ENCODE measurements at regions not wholly inside any gene's neighbourhood (a gene's known extent, or its start where the extent isn't known, plus 50 kb on each side); places are given as distances from the start of the nearest gene placed in this dataset.
A peak's percentile ranks its signal among the peaks of the same experiment; 100 is the strongest.

GRCh38 chr5:6825678-6826244 is 112.5 kb downstream of the TENT4A start:
- TF ChIP-seq CTCF (IDR thresholded peaks at IDR 0.05) = no peak
- DNase-seq = no peak
- 27 to 62% (median 35%) methylated on average over 6 of the region's 6 CpGs for WGBS, 3 donors
- Histone ChIP-seq H3K4me3 (no peak overlapping the region), H3K27me3 (ENCODE audit: insufficient read depth in 3 of 3, low read length in 2 of 3) (peaks cover 0 to 2% (median 0%) of the 10 kb centered on the region in 3 donors), H3K36me3 (ENCODE audit: insufficient read depth in 1 of 2, low read depth in 1 of 2) (no peaks in the 10 kb centered on the region), H3K4me1 (peaks cover 11% of the 10 kb centered on the region), H3K27ac (peak overlapping the region; percentile 75), H3K9me3 (peaks cover 9% of the 10 kb centered on the region)
- intact Hi-C loops (cut with DNase I) = no loop called here
- ATAC-seq = peak; percentile 84 to 95 (median 90)

- no peaks in the 10 kb centered on the region for H3K36me3 ChIP-seq (ENCODE audit: insufficient read depth in 1 of 2, low read depth in 1 of 2)
- DNase-seq (no peak), ATAC-seq (no peak)
- no peaks in the 10 kb centered on the region for H3K9me3 ChIP-seq
- intact Hi-C loops (cut with DNase I) = no loop called here
- TF ChIP-seq CTCF (IDR thresholded peaks at IDR 0.05) = no peak
- peaks cover 0 to 2% (median 0%) of the 10 kb centered on the region in 3 donors for H3K27me3 ChIP-seq (ENCODE audit: insufficient read depth in 3 of 3, low read length in 2 of 3)
- H3K27ac ChIP-seq = no peak overlapping the region
- H3K4me1 ChIP-seq = peaks cover 13% of the 10 kb centered on the region
- 76 to 87% (median 82%) methylated on average over 6 of the region's 6 CpGs for WGBS, 3 donors
- no peak overlapping the region for H3K4me3 ChIP-seq
Observed at GRCh38 chr5:6826756-6827155, 113.5 kb downstream of the TENT4A start.

GRCh38 chr5:6827526-6828219 is 114.4 kb downstream of the TENT4A start:
- Histone ChIP-seq H3K9me3 (no peaks in the 10 kb centered on the region), H3K27ac (no peak overlapping the region), H3K36me3 (ENCODE audit: insufficient read depth in 1 of 2, low read depth in 1 of 2) (no peaks in the 10 kb centered on the region), H3K27me3 (ENCODE audit: insufficient read depth in 3 of 3, low read length in 2 of 3) (peaks cover 0 to 2% (median 0%) of the 10 kb centered on the region in 3 donors), H3K4me1 (peaks cover 22% of the 10 kb centered on the region), H3K4me3 (no peak overlapping the region)
- ATAC-seq (no peak), DNase-seq (no peak)
- WGBS, 3 donors = 55 to 71% (median 63%) methylated on average over 9 of the region's 9 CpGs
- TF ChIP-seq CTCF (IDR thresholded peaks at IDR 0.05) = no peak
- intact Hi-C loops (cut with DNase I) = no loop called here

- no peaks in the 10 kb centered on the region for H3K36me3 ChIP-seq (ENCODE audit: insufficient read depth in 1 of 2, low read depth in 1 of 2)
- H3K4me1 ChIP-seq = peaks cover 33% of the 10 kb centered on the region
- intact Hi-C loops (cut with DNase I) = no loop called here
- no peak for TF ChIP-seq CTCF (IDR thresholded peaks at IDR 0.05)
- H3K4me3 ChIP-seq = no peak overlapping the region
- WGBS, 3 donors = 41 to 68% (median 56%) methylated on average over 5 of the region's 5 CpGs
- DNase-seq (no peak), ATAC-seq (no peak)
- no peak overlapping the region for H3K27ac ChIP-seq
- no peaks in the 10 kb centered on the region for H3K27me3 ChIP-seq (ENCODE audit: insufficient read depth in 3 of 3, low read length in 2 of 3)
- no peaks in the 10 kb centered on the region for H3K9me3 ChIP-seq
Observed at GRCh38 chr5:6829150-6829784, 116.0 kb downstream of the TENT4A start.

Data from psoas muscle (tissue), 7 donors.